ENCODE measurements at regions not wholly inside any gene's neighbourhood (a gene's known extent, or its start where the extent isn't known, plus 50 kb on each side); places are given as distances from the start of the nearest gene placed in this dataset.

- no peaks in the 10 kb centered on the region for H3K27me3 ChIP-seq (ENCODE audit: insufficient read depth, low read depth)
- no peak overlapping the region for H3K9ac ChIP-seq
- H3K79me2 ChIP-seq (ENCODE audit: insufficient read depth, low read depth): no peaks in the 10 kb centered on the region
- H3K4me1 ChIP-seq (ENCODE audit: low read depth, poor library complexity, severe bottlenecking): peaks cover 52% of the 10 kb centered on the region
- no peak overlapping the region for H3K4me2 ChIP-seq
- H3K36me3 ChIP-seq (ENCODE audit: insufficient read depth): no peaks in the 10 kb centered on the region
- no peak overlapping the region for H3K27ac ChIP-seq
- no peak overlapping the region for H3K4me3 ChIP-seq (IDR thresholded peaks at IDR 0.05; ENCODE audit: insufficient read depth, low read depth, low read length)
- no peak for TF ChIP-seq CTCF (conservative IDR thresholded peaks at IDR 0.05; ENCODE audit: low read depth, low read length)
- no peaks in the 10 kb centered on the region for H4K20me1 ChIP-seq (ENCODE audit: insufficient read depth)
- no peak overlapping the region for H2AFZ ChIP-seq (ENCODE audit: low read depth)
These were observed 994.5 kb downstream of the C4orf33 start for GRCh38 chr4:130090427-130090826.

GRCh38 chr4:130092187-130093015 is 996.4 kb downstream of the C4orf33 start:
- H3K4me1 ChIP-seq (ENCODE audit: low read depth, poor library complexity, severe bottlenecking): peaks cover 56% of the 10 kb centered on the region
- H3K4me3 ChIP-seq (IDR thresholded peaks at IDR 0.05; ENCODE audit: insufficient read depth, low read depth, low read length): no peak overlapping the region
- H3K9ac ChIP-seq: peak overlapping the region; percentile 24; the same call in 1 of the 2 replicates
- H3K79me2 ChIP-seq (ENCODE audit: insufficient read depth, low read depth): no peaks in the 10 kb centered on the region
- H3K27me3 ChIP-seq (ENCODE audit: insufficient read depth, low read depth): no peaks in the 10 kb centered on the region
- no peak for TF ChIP-seq CTCF (conservative IDR thresholded peaks at IDR 0.05; ENCODE audit: low read depth, low read length)
- H3K27ac ChIP-seq: peak overlapping the region; percentile 65
- H4K20me1 ChIP-seq (ENCODE audit: insufficient read depth): no peaks in the 10 kb centered on the region
- peak overlapping the region; percentile 66 for H3K4me2 ChIP-seq
- H3K36me3 ChIP-seq (ENCODE audit: insufficient read depth): no peaks in the 10 kb centered on the region
- H2AFZ ChIP-seq (ENCODE audit: low read depth): peak overlapping the region; percentile 56

- no peaks in the 10 kb centered on the region for H3K27me3 ChIP-seq (ENCODE audit: insufficient read depth, low read depth)
- no peak overlapping the region for H3K27ac ChIP-seq
- H3K9ac ChIP-seq: no peak overlapping the region
- H3K36me3 ChIP-seq (ENCODE audit: insufficient read depth): no peaks in the 10 kb centered on the region
- H4K20me1 ChIP-seq (ENCODE audit: insufficient read depth): no peaks in the 10 kb centered on the region
- peaks cover 31% of the 10 kb centered on the region for H3K4me1 ChIP-seq (ENCODE audit: low read depth, poor library complexity, severe bottlenecking)
- H3K79me2 ChIP-seq (ENCODE audit: insufficient read depth, low read depth): no peaks in the 10 kb centered on the region
- H3K4me2 ChIP-seq: no peak overlapping the region
- H2AFZ ChIP-seq (ENCODE audit: low read depth): no peak overlapping the region
- no peak overlapping the region for H3K4me3 ChIP-seq (IDR thresholded peaks at IDR 0.05; ENCODE audit: insufficient read depth, low read depth, low read length)
- no peak for TF ChIP-seq CTCF (conservative IDR thresholded peaks at IDR 0.05; ENCODE audit: low read depth, low read length)
These were observed 1003.2 kb downstream of the C4orf33 start for GRCh38 chr4:130099105-130099504.

GRCh38 chr4:130110189-130110588 is 1014.2 kb downstream of the C4orf33 start:
- peak overlapping the region; percentile 11; the same call in 1 of the 2 replicates for H2AFZ ChIP-seq (ENCODE audit: low read depth)
- H3K27me3 ChIP-seq (ENCODE audit: insufficient read depth, low read depth): no peaks in the 10 kb centered on the region
- H3K4me1 ChIP-seq (ENCODE audit: low read depth, poor library complexity, severe bottlenecking): peaks cover 58% of the 10 kb centered on the region
- H3K4me3 ChIP-seq (IDR thresholded peaks at IDR 0.05; ENCODE audit: insufficient read depth, low read depth, low read length): no peak overlapping the region
- peak overlapping the region; percentile 46; the same call in 1 of the 2 replicates for H3K27ac ChIP-seq
- H3K4me2 ChIP-seq: peak overlapping the region; percentile 52
- TF ChIP-seq CTCF (conservative IDR thresholded peaks at IDR 0.05; ENCODE audit: low read depth, low read length): no peak
- H3K79me2 ChIP-seq (ENCODE audit: insufficient read depth, low read depth): no peaks in the 10 kb centered on the region
- H3K9ac ChIP-seq: no peak overlapping the region; the same call in 1 of the 2 replicates
- H3K36me3 ChIP-seq (ENCODE audit: insufficient read depth): no peaks in the 10 kb centered on the region
- no peaks in the 10 kb centered on the region for H4K20me1 ChIP-seq (ENCODE audit: insufficient read depth)

Measured in KMS-11 (cell line).